Liver (tissue), 8 donors: ENCODE measurements at regions not wholly inside any gene's neighbourhood (a gene's known extent, or its start where the extent isn't known, plus 50 kb on each side); places are given as distances from the start of the nearest gene placed in this dataset.
A peak's percentile ranks its signal among the peaks of the same experiment; 100 is the strongest.
"Not testable (repeated sequence)": the region's sequence is repeated elsewhere in the genome, so short reads cannot be mapped to it uniquely, and the experiment has no call there.

Source experiments
- DNase-seq: peaks from one replicate; pipeline ENCODE4 v3.0.0-alpha.2; 2017; ENCODE audit warnings: low spot score
- H3K27ac ChIP-seq, 2 donors: one replicate each; pipeline ENCODE4 v1.7.0; 2013; ENCODE audit warnings: inconsistent platforms in 2 of 2, low read length in 2 of 2, control low read depth in 1 of 2, low read depth in 1 of 2, mild to moderate bottlenecking in 1 of 2
- H3K27me3 ChIP-seq, 4 donors: one replicate each; pipeline versions ENCODE4 v1.6.1 to v1.7.0; 2013; ENCODE audit warnings: low read length in 3 of 4, inconsistent platforms in 1 of 4, mild to moderate bottlenecking in 1 of 4, moderate library complexity in 1 of 4; ENCODE audit not compliant: control insufficient read depth in 4 of 4, insufficient read depth in 4 of 4
- H3K36me3 ChIP-seq, 4 donors: one replicate each; pipeline versions ENCODE4 v1.6.1 to v1.7.0; 2013; ENCODE audit warnings: low read length in 3 of 4, mild to moderate bottlenecking in 3 of 4, low read depth in 1 of 4, moderate library complexity in 1 of 4; ENCODE audit not compliant: control insufficient read depth in 4 of 4, insufficient read depth in 3 of 4
- H3K4me1 ChIP-seq, 4 donors: one replicate each; pipeline versions ENCODE4 v1.6.1 to v1.7.0; 2013; ENCODE audit warnings: low read length in 3 of 4, mild to moderate bottlenecking in 3 of 4, moderate library complexity in 1 of 4; ENCODE audit not compliant: control insufficient read depth in 4 of 4, insufficient read depth in 4 of 4
- H3K4me3 ChIP-seq, 3 donors: one replicate each; pipeline versions ENCODE4 v1.6.1 to v1.7.0; 2013; ENCODE audit warnings: low read length in 3 of 3, control low read depth in 1 of 3, low read depth in 1 of 3, mild to moderate bottlenecking in 1 of 3
- H3K9ac ChIP-seq, 2 donors: one replicate each; pipeline ENCODE4 v1.7.0; 2013; ENCODE audit warnings: low read length in 2 of 2, mild to moderate bottlenecking in 2 of 2, moderate library complexity in 2 of 2, control low read depth in 1 of 2, low read depth in 1 of 2
- H3K9me3 ChIP-seq, 4 donors: one replicate each; pipeline versions ENCODE4 v1.6.1 to v1.7.0; 2013; ENCODE audit warnings: low read length in 3 of 4; ENCODE audit not compliant: control insufficient read depth in 4 of 4
- CTCF ChIP-seq: fragments of 150-350 bp; IDR thresholded peaks from 2 replicates; pipeline ENCODE4 v1.5.1; 2017; ENCODE audit warnings: improper control_type of control experiment, low read depth, low read length; ENCODE audit not compliant: missing input control
- EGR1 ChIP-seq, 2 donors: IDR thresholded peaks; 2 replicates each; pipeline ENCODE4 v1.6.1; 2016 to 2018; ENCODE audit warnings: antibody characterized with exemption in 2 of 2, low read depth in 2 of 2
- FOXA1 ChIP-seq: IDR thresholded peaks from 2 replicates; pipeline ENCODE4 v1.6.1; 2016; ENCODE audit warnings: antibody characterized with exemption
- FOXA2 ChIP-seq: IDR thresholded peaks from 2 replicates; pipeline ENCODE4 v1.6.1; 2016; ENCODE audit warnings: antibody characterized with exemption
- GABPA ChIP-seq, 2 donors: IDR thresholded peaks in 1 of 2; conservative IDR thresholded peaks in 1 of 2; 2 replicates each; pipeline ENCODE4 v1.6.1; 2016; ENCODE audit warnings: antibody characterized with exemption in 2 of 2, mild to moderate bottlenecking in 1 of 2, moderate library complexity in 1 of 2
- HNF4A ChIP-seq, 2 donors: conservative IDR thresholded peaks; 2 replicates each; pipeline ENCODE4 v1.6.1; 2016; ENCODE audit warnings: antibody characterized with exemption in 2 of 2, mild to moderate bottlenecking in 2 of 2
- HNF4G ChIP-seq: IDR thresholded peaks from 2 replicates; pipeline ENCODE4 v1.6.1; 2016; ENCODE audit warnings: antibody characterized with exemption
- JUND ChIP-seq, 2 donors: IDR thresholded peaks; 2 replicates each; pipeline ENCODE4 v1.6.1; 2016; ENCODE audit warnings: antibody characterized with exemption in 2 of 2
- MAX ChIP-seq: IDR thresholded peaks from 2 replicates; pipeline ENCODE4 v1.6.1; 2016; ENCODE audit warnings: antibody characterized with exemption
- NR2F2 ChIP-seq: IDR thresholded peaks from 2 replicates; pipeline ENCODE4 v1.6.1; 2016; ENCODE audit warnings: antibody characterized with exemption
- RAD21 ChIP-seq, 2 donors: IDR thresholded peaks; 2 replicates each; pipeline ENCODE4 v1.6.1; 2016; ENCODE audit warnings: antibody characterized with exemption in 2 of 2, mild to moderate bottlenecking in 2 of 2
- RXRA ChIP-seq, 2 donors: IDR thresholded peaks; 2 replicates each; pipeline ENCODE4 v1.6.1; 2017 to 2018; ENCODE audit warnings: antibody characterized with exemption in 2 of 2, mild to moderate bottlenecking in 1 of 2
- SP1 ChIP-seq: IDR thresholded peaks from 2 replicates; pipeline ENCODE4 v1.6.1; 2018; ENCODE audit warnings: antibody characterized with exemption, mild to moderate bottlenecking
- TAF1 ChIP-seq: conservative IDR thresholded peaks from 2 replicates; pipeline ENCODE4 v1.6.1; 2016; ENCODE audit warnings: antibody characterized with exemption, mild to moderate bottlenecking
- YY1 ChIP-seq: IDR thresholded peaks from 2 replicates; pipeline ENCODE4 v1.6.1; 2016; ENCODE audit warnings: antibody characterized with exemption, mild to moderate bottlenecking
- ZBTB33 ChIP-seq: IDR thresholded peaks from 2 replicates; pipeline ENCODE4 v1.6.1; 2016; ENCODE audit warnings: antibody characterized with exemption
- WGBS: extraction: QIAGEN DNeasy Blood & Tissue Kit; methylation state at CpG from one replicate; pipeline ENCODE4 v1.1.7; 2013; 5-methylcytosine and 5-hydroxymethylcytosine counted together
- TF ChIP-seq, protein P1 (sequence below): IDR thresholded peaks from 2 replicates; pipeline ENCODE4 v1.6.1; 2016; ENCODE audit warnings: antibody characterized with exemption
- TF ChIP-seq, protein P2 (sequence below): IDR thresholded peaks from 2 replicates; pipeline ENCODE4 v1.6.1; 2016; ENCODE audit warnings: antibody characterized with exemption, mild to moderate bottlenecking
- donor health status: healthy.
- donor health status: healthy.
- donor health status: healthy.
- donor health status: healthy.
- donor health status: healthy.

- not testable (repeated sequence) for DNase-seq, H3K4me1 ChIP-seq, H3K27ac ChIP-seq, H3K36me3 ChIP-seq, H3K9ac ChIP-seq, H3K4me3 ChIP-seq, H3K27me3 ChIP-seq, H3K9me3 ChIP-seq
- 87% methylated on average over 12 of the region's 12 CpGs for WGBS
Measured at GRCh38 chr10:65054701-65055100, 1533.5 kb downstream of the REEP3 start.

GRCh38 chr10:65065278-65065677, 1544.1 kb downstream of the REEP3 start:
- Histone ChIP-seq H3K9ac (no peak overlapping the region), H3K9me3 (no peaks in the 10 kb centered on the region), H3K4me3 (no peak overlapping the region), H3K4me1 (no peaks in the 10 kb centered on the region), H3K27ac (no peak overlapping the region), H3K36me3 (no peaks in the 10 kb centered on the region), H3K27me3 (no peaks in the 10 kb centered on the region)
- DNase-seq: no peak
- 87% methylated on average over 1 of the region's 1 CpG for WGBS
- no peak for TF ChIP-seq HNF4G
- peak; percentile 31 to 56 for TF ChIP-seq RAD21 (IDR thresholded peaks at IDR 0.05)

- Histone ChIP-seq H3K4me1 (no peaks in the 10 kb centered on the region), H3K36me3 (no peaks in the 10 kb centered on the region), H3K27ac (no peak overlapping the region), H3K9me3 (peaks cover 0 to 11% (median 4%) of the 10 kb centered on the region in 4 donors), H3K9ac (no peak overlapping the region), H3K27me3 (no peaks in the 10 kb centered on the region), H3K4me3 (no peak overlapping the region)
- TF ChIP-seq NR2F2 (no peak), EGR1 (IDR thresholded peaks at IDR 0.05; ENCODE audit: low read depth in 2 of 2) (no peak), SP1 (no peak), HNF4G (no peak), ZBTB33 (no peak), FOXA2 (no peak), HNF4A (conservative IDR thresholded peaks at IDR 0.05) (no peak), TAF1 (no peak), FOXA1 (no peak), GABPA (IDR thresholded peaks at IDR 0.05 in 1 of 2, conservative IDR thresholded peaks at IDR 0.05 in 1 of 2) (no peak), JUND (IDR thresholded peaks at IDR 0.05) (no peak), RAD21 (IDR thresholded peaks at IDR 0.05) (no peak), RXRA (IDR thresholded peaks at IDR 0.05) (no peak), YY1 (no peak), CTCF (no peak), MAX (no peak)
- TF ChIP-seq, protein P1, sequence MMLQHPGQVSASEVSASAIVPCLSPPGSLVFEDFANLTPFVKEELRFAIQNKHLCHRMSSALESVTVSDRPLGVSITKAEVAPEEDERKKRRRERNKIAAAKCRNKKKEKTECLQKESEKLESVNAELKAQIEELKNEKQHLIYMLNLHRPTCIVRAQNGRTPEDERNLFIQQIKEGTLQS: no peak
- TF ChIP-seq, protein P2, sequence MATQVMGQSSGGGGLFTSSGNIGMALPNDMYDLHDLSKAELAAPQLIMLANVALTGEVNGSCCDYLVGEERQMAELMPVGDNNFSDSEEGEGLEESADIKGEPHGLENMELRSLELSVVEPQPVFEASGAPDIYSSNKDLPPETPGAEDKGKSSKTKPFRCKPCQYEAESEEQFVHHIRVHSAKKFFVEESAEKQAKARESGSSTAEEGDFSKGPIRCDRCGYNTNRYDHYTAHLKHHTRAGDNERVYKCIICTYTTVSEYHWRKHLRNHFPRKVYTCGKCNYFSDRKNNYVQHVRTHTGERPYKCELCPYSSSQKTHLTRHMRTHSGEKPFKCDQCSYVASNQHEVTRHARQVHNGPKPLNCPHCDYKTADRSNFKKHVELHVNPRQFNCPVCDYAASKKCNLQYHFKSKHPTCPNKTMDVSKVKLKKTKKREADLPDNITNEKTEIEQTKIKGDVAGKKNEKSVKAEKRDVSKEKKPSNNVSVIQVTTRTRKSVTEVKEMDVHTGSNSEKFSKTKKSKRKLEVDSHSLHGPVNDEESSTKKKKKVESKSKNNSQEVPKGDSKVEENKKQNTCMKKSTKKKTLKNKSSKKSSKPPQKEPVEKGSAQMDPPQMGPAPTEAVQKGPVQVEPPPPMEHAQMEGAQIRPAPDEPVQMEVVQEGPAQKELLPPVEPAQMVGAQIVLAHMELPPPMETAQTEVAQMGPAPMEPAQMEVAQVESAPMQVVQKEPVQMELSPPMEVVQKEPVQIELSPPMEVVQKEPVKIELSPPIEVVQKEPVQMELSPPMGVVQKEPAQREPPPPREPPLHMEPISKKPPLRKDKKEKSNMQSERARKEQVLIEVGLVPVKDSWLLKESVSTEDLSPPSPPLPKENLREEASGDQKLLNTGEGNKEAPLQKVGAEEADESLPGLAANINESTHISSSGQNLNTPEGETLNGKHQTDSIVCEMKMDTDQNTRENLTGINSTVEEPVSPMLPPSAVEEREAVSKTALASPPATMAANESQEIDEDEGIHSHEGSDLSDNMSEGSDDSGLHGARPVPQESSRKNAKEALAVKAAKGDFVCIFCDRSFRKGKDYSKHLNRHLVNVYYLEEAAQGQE: no peak
- no peak for DNase-seq
- 78% methylated on average over 6 of the region's 6 CpGs for WGBS
Measured at GRCh38 chr10:65083222-65083621, 1562.0 kb downstream of the REEP3 start.
